Right atrium auricular region (tissue), 2 donors: ENCODE measurements at regions not wholly inside any gene's neighbourhood (a gene's known extent, or its start where the extent isn't known, plus 50 kb on each side); places are given as distances from the start of the nearest gene placed in this dataset.

Source experiments
- DNase-seq: peaks from one replicate; pipeline ENCODE4 v3.0.0-alpha.2; 2019; ENCODE audit warnings: low spot score
- H3K27ac ChIP-seq, 2 donors: fragments of 200-600 bp; sonication (generic); 1 replicate in 1 of 2; 2 replicates in 1 of 2; pipeline ENCODE4 v1.5.1; 2016 to 2019
- H3K27me3 ChIP-seq, 2 donors: fragments of 200-600 bp; sonication (generic); one replicate each; pipeline versions ENCODE4 v1.5.1 to v1.6.0; 2017 to 2019
- H3K36me3 ChIP-seq: fragments of 200-600 bp; sonication (generic); one replicate; pipeline ENCODE4 v1.5.1; 2016
- H3K4me1 ChIP-seq, 2 donors: fragments of 200-600 bp; sonication (generic); one replicate each; pipeline versions ENCODE4 v1.5.1 to v1.6.0; 2017 to 2019
- H3K4me3 ChIP-seq, 2 donors: fragments of 200-600 bp; sonication (generic); 1 replicate in 1 of 2; 2 replicates in 1 of 2; pipeline ENCODE4 v1.5.1; 2017 to 2019; ENCODE audit warnings: mild to moderate bottlenecking in 1 of 2, moderate library complexity in 1 of 2
- H3K9me3 ChIP-seq, 2 donors: fragments of 200-600 bp; sonication (generic); one replicate each; pipeline ENCODE4 v1.5.1; 2019
- CTCF ChIP-seq, 2 donors: fragments of 200-600 bp; sonication (generic); IDR thresholded peaks; one replicate each; pipeline ENCODE4 v1.5.1; 2019; ENCODE audit warnings: antibody characterized with exemption in 2 of 2

- no peaks in the 10 kb centered on the region for H3K27me3 ChIP-seq
- no peak for TF ChIP-seq CTCF (IDR thresholded peaks at IDR 0.05)
- H3K4me3 ChIP-seq = no peak overlapping the region
- H3K9me3 ChIP-seq = no peaks in the 10 kb centered on the region
- H3K4me1 ChIP-seq = peaks cover 0 to 5% of the 10 kb centered on the region in 2 donors
- H3K27ac ChIP-seq = no peak overlapping the region
- DNase-seq = no peak
- no peaks in the 10 kb centered on the region for H3K36me3 ChIP-seq
Observed at GRCh38 chr6:148222376-148222775, 120.3 kb upstream of the SASH1 start.

GRCh38 chr6:148222846-148223245 lies 119.8 kb upstream of the SASH1 start:
- no peaks in the 10 kb centered on the region for H3K36me3 ChIP-seq
- DNase-seq = no peak
- no peak for TF ChIP-seq CTCF (IDR thresholded peaks at IDR 0.05)

GRCh38 chr6:148223424-148223842 lies 119.2 kb upstream of the SASH1 start:
- no peak for DNase-seq
- Histone ChIP-seq H3K27ac (no peak overlapping the region), H3K36me3 (no peaks in the 10 kb centered on the region), H3K4me1 (peaks cover 0 to 1% of the 10 kb centered on the region in 2 donors), H3K27me3 (no peaks in the 10 kb centered on the region), H3K4me3 (no peak overlapping the region), H3K9me3 (no peaks in the 10 kb centered on the region)
- no peak for TF ChIP-seq CTCF (IDR thresholded peaks at IDR 0.05)

More at GRCh38 chr6:148222846-148223245, 119.8 kb upstream of the SASH1 start:
- Histone ChIP-seq H3K9me3 (no peaks in the 10 kb centered on the region), H3K27ac (no peak overlapping the region), H3K4me1 (peaks cover 0 to 5% of the 10 kb centered on the region in 2 donors), H3K4me3 (no peak overlapping the region), H3K27me3 (no peaks in the 10 kb centered on the region)

- TF ChIP-seq CTCF (IDR thresholded peaks at IDR 0.05) = no peak
- Histone ChIP-seq H3K36me3 (no peaks in the 10 kb centered on the region), H3K4me3 (no peak overlapping the region), H3K27ac (no peak overlapping the region), H3K9me3 (no peaks in the 10 kb centered on the region), H3K27me3 (no peaks in the 10 kb centered on the region), H3K4me1 (no peaks in the 10 kb centered on the region)
- no peak for DNase-seq
Observed at GRCh38 chr6:148225871-148226270, 116.8 kb upstream of the SASH1 start.

GRCh38 chr6:148226284-148226683 lies 116.4 kb upstream of the SASH1 start:
- no peaks in the 10 kb centered on the region for H3K4me1 ChIP-seq
- H3K4me3 ChIP-seq = no peak overlapping the region
- no peaks in the 10 kb centered on the region for H3K9me3 ChIP-seq
- no peak for DNase-seq
- H3K27ac ChIP-seq = no peak overlapping the region
- no peaks in the 10 kb centered on the region for H3K36me3 ChIP-seq
- TF ChIP-seq CTCF (IDR thresholded peaks at IDR 0.05) = no peak
- no peaks in the 10 kb centered on the region for H3K27me3 ChIP-seq

- no peak overlapping the region for H3K27ac ChIP-seq
- TF ChIP-seq CTCF (IDR thresholded peaks at IDR 0.05) = no peak
- no peaks in the 10 kb centered on the region for H3K4me1 ChIP-seq
- no peaks in the 10 kb centered on the region for H3K27me3 ChIP-seq
- no peak for DNase-seq
- H3K4me3 ChIP-seq = no peak overlapping the region
- H3K9me3 ChIP-seq = no peaks in the 10 kb centered on the region
- H3K36me3 ChIP-seq = no peaks in the 10 kb centered on the region
Observed at GRCh38 chr6:148231572-148231971, 111.1 kb upstream of the SASH1 start.
